Tibial nerve (tissue), 4 donors: ENCODE measurements at regions not wholly inside any gene's neighbourhood (a gene's known extent, or its start where the extent isn't known, plus 50 kb on each side); places are given as distances from the start of the nearest gene placed in this dataset.

ENCODE experiments used
- EP300 ChIP-seq, 2 donors: sonication (generic); formaldehyde crosslinking; IDR thresholded peaks; one replicate each; pipeline ENCODE4 v1.6.1; 2017; ENCODE audit warnings: antibody characterized with exemption in 2 of 2, mild to moderate bottlenecking in 1 of 2
- TF ChIP-seq, protein P1 (sequence below), 5 experiments: fragments of 200-600 bp in 3 of 5; fragments of 450-650 bp in 2 of 5; sonication (generic) in 3 of 5; IDR thresholded peaks; one replicate each; pipeline ENCODE4 v1.5.1; 2016 to 2019; ENCODE audit warnings: antibody characterized with exemption in 5 of 5, mild to moderate bottlenecking in 3 of 5, moderate library complexity in 2 of 5

DNA sequence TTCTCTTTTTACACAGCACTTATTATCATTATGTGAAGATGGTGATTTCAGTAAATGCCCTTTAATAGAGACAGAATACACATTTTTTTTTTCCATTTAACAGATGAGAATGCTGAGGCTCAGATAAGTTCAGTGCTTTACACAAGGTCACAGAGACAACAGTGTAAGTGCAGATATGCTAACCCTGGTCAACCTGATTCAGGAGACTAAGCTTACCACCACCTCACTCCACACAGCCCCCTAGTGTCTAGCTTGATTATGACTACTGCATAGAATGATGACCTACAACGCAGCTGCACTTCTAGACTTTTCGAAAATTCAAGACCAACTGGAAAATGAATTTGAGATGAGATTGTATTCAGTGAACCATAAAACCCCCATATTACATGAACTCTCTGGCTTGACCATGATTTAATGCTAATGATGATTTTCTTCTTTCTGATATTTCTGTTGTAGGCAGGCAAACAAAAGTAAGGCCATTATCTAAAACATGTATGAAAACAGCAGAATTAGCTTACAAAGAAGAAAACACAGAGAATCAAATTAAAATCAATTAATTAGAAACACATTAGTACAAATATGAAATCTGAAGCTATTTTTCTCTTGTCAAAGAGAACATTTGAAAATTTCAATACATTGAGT is 212.1 kb upstream of the PHACTR1 start:
- TF ChIP-seq, protein P1, sequence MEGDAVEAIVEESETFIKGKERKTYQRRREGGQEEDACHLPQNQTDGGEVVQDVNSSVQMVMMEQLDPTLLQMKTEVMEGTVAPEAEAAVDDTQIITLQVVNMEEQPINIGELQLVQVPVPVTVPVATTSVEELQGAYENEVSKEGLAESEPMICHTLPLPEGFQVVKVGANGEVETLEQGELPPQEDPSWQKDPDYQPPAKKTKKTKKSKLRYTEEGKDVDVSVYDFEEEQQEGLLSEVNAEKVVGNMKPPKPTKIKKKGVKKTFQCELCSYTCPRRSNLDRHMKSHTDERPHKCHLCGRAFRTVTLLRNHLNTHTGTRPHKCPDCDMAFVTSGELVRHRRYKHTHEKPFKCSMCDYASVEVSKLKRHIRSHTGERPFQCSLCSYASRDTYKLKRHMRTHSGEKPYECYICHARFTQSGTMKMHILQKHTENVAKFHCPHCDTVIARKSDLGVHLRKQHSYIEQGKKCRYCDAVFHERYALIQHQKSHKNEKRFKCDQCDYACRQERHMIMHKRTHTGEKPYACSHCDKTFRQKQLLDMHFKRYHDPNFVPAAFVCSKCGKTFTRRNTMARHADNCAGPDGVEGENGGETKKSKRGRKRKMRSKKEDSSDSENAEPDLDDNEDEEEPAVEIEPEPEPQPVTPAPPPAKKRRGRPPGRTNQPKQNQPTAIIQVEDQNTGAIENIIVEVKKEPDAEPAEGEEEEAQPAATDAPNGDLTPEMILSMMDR (IDR thresholded peaks at IDR 0.05), result peak in 1 of 5 experiments; percentile 15
- no peak for TF ChIP-seq EP300 (IDR thresholded peaks at IDR 0.05)
